Urinary bladder (tissue), 3 donors: ENCODE measurements at regions not wholly inside any gene's neighbourhood (a gene's known extent, or its start where the extent isn't known, plus 50 kb on each side); places are given as distances from the start of the nearest gene placed in this dataset.

Source experiments
- DNase-seq: peaks from one replicate; pipeline ENCODE4 v3.0.0-alpha.2; 2015; ENCODE audit errors: extremely low spot score
- H3K27ac ChIP-seq: one replicate; pipeline ENCODE4 v1.5.1; 2013; ENCODE audit warnings: low read depth, mild to moderate bottlenecking, moderate library complexity
- H3K36me3 ChIP-seq: one replicate; pipeline ENCODE4 v1.6.1; 2013; ENCODE audit warnings: mild to moderate bottlenecking, moderate library complexity; ENCODE audit not compliant: insufficient read depth
- H3K4me1 ChIP-seq: one replicate; pipeline ENCODE4 v1.6.1; 2013; ENCODE audit warnings: mild to moderate bottlenecking, moderate library complexity; ENCODE audit not compliant: insufficient read depth
- H3K4me3 ChIP-seq: one replicate; pipeline ENCODE4 v1.5.1; 2013; ENCODE audit warnings: low read depth, low read length
- WGBS: extraction: QIAGEN DNeasy Blood & Tissue Kit; methylation state at CpG from one replicate; pipeline ENCODE4 v1.1.7; 2013; 5-methylcytosine and 5-hydroxymethylcytosine counted together
- donor health status: healthy with polysubstance abuse.
- donor health status: healthy.

DNA sequence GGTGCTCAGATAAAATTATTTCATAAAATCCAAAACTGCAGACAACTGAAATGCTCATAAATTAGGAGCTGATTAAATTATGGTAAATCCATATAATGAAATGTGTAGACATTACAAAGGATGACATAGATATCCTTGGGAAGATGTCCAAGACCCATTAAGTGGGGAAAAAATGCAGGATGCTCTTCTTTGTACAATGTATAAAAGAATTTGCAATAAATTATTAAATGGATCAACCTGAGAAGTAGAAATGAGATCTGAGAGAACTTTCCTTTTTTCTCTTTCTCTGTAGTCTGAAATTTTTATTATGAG lies 336.4 kb upstream of the E2F7 start:
- Histone ChIP-seq H3K36me3 (no peaks in the 10 kb centered on the region), H3K27ac (no peak overlapping the region), H3K4me1 (no peaks in the 10 kb centered on the region), H3K4me3 (no peak overlapping the region)
- no peak for DNase-seq

- DNase-seq = no peak
- WGBS = 96% methylated on average over 3 of the region's 3 CpGs
- Histone ChIP-seq H3K4me1 (no peaks in the 10 kb centered on the region), H3K36me3 (no peaks in the 10 kb centered on the region), H3K4me3 (no peak overlapping the region), H3K27ac (no peak overlapping the region)
Measured at GRCh38 chr12:77401064-77401769, 335.8 kb upstream of the E2F7 start.

DNA sequence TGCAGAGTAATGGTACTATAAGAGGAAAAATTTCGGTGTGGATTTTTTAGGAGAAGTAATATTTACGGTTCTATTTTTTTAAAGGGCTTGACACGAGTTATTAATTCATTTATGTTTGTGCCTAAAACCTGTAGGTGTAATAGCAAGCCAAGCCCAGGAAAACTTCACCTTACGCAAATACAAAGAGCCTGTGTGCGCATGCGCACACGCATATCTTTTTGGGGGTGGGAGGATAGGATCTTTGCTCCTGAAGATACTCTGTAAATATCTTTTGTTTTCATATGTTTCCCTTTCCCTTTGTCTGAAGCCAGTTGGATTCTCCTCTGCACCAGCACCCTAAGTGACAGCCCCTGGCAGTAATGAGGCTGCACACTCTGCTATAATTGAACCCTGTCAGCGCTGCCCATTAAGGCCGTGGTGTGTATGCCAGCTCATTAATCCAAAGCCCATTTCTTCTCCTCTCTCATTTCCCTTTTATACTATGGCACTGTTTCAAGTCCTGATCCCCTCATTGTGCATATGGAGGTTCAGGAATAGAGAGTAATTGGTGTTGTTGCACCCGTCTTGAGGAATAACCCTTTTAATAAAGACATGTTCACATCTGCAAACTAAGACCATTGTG lies 327.2 kb upstream of the E2F7 start:
- Histone ChIP-seq H3K27ac (no peak overlapping the region), H3K4me1 (no peaks in the 10 kb centered on the region), H3K36me3 (no peaks in the 10 kb centered on the region), H3K4me3 (no peak overlapping the region)
- WGBS = 92% methylated on average over 10 of the region's 10 CpGs
- no peak for DNase-seq

- Histone ChIP-seq H3K36me3 (no peaks in the 10 kb centered on the region), H3K4me3 (no peak overlapping the region), H3K27ac (no peak overlapping the region), H3K4me1 (no peaks in the 10 kb centered on the region)
- no peak for DNase-seq
- 85% methylated on average over 2 of the region's 2 CpGs for WGBS
Measured at GRCh38 chr12:77388445-77389265, 323.3 kb upstream of the E2F7 start.

DNA sequence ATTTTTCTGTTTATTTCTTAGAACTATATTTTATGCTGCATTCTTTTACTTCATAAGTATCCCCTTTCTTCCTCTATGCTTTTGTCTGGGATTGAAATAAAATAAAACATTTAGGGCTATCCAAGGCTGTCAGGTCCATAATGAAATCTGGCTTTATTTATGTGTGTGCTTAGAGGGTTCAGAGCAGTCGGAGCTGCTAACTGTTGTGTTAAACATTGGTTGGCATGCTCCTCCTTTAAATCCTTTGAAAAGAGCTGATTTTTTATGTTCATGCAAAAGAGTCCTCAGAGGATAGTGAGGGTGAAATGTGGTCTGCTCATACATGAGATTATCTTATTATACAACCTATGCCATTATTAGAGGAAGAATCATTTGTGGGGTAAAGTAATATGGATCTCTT lies 322.3 kb upstream of the E2F7 start:
- no peak for DNase-seq
- H3K36me3 ChIP-seq = no peaks in the 10 kb centered on the region
- no peak overlapping the region for H3K27ac ChIP-seq
- H3K4me3 ChIP-seq = no peak overlapping the region
- H3K4me1 ChIP-seq = no peaks in the 10 kb centered on the region
- WGBS = 39% methylated on average over 1 of the region's 1 CpG

DNA sequence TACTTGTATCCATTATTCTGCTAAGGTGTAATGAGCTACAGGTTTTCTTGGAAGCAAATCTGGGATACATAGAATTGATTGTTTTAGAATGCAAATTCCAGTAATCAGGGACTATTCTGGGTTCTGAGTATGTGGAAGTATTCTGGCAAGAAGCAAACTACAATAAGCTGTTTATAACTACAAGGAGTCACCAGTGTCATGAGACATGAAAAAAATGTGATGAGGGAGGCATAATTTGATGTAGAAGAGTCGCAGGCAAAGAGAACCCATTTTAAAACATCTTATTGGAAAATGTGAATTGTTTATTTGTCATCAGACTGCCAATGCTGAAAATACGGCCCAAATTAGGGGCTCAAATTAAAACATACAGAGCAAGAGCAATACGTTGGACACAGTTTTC lies 321.8 kb upstream of the E2F7 start:
- Histone ChIP-seq H3K27ac (no peak overlapping the region), H3K36me3 (no peaks in the 10 kb centered on the region), H3K4me3 (no peak overlapping the region), H3K4me1 (no peaks in the 10 kb centered on the region)
- DNase-seq = no peak
- WGBS = 42% methylated on average over 3 of the region's 3 CpGs

DNA sequence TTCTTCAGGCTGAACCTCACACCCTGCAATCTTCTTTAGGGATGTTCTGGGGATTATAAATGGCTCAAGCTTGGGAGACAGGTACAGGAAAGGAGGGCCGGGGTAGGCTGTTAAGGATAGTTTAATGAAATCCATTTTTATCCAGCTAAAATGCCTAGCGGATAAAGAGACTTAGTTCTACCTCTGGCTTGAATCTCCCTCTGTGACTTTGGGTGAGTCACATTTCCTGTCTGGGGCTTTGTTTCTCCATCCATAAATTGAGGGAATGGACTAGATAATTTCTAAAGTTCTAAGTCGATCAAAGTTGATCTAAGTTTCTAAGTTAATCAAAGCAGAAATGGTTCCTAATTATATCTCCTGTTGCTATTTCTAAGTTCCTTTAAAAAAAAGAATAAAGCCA lies 319.6 kb upstream of the E2F7 start:
- 80% methylated on average over 3 of the region's 3 CpGs for WGBS
- no peak overlapping the region for H3K4me3 ChIP-seq
- no peaks in the 10 kb centered on the region for H3K36me3 ChIP-seq
- H3K4me1 ChIP-seq = no peaks in the 10 kb centered on the region
- H3K27ac ChIP-seq = no peak overlapping the region
- no peak for DNase-seq

DNA sequence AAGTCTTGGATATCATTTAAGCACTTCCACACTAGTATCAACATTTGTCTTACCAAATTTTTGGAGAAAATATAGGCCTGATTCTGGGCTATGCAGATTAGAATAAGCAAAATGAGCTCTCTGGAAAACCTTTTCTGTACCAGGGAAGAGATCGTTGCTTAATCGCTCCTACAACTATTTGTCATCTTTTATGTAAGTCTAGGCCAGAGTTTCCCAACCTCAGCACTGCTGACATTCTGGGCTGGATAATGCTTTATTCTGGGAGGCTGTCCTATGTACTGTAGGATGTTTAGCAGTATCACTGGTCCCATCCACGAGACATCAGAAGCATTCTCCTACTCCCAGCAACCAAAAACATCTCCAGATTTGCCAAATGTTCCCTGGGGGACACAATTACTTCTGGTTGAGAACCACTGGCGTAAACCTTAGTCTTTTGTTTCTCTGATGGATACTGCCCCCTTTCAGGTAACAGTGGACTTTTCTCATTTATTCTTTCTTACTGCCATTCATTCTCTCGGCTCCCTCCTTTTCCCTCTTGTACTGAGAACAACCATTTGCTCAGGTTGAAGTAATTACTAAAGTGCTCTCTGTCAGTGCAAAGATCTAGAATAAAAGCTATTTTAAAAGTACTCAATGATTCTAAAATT lies 316.9 kb upstream of the E2F7 start:
- Histone ChIP-seq H3K4me1 (no peaks in the 10 kb centered on the region), H3K4me3 (no peak overlapping the region), H3K36me3 (no peaks in the 10 kb centered on the region), H3K27ac (no peak overlapping the region)
- no peak for DNase-seq
- WGBS = 96% methylated on average over 5 of the region's 5 CpGs

GRCh38 chr12:77377622-77378021 lies 312.3 kb upstream of the E2F7 start:
- H3K4me3 ChIP-seq = no peak overlapping the region
- 98% methylated on average over 6 of the region's 6 CpGs for WGBS

DNA sequence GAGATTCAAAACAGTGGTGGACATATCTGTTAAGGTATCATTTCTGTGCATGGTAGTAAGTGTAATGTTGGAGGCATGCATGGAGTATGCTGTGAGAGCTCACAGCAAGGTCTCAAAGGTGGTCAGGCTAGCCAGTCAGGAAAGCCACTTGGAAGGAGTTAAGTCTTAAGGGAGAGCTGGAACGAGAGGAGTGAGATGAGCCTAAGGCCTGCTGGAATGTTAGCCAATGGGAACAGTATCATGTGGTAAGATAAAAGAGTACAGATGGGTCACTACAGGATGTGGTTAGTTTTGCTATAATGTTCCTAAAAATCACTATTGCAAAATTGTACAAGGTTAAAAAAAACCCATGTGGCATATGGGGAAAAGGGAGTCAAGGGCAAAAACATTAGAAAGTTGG lies 311.7 kb upstream of the E2F7 start:
- no peak for DNase-seq
- Histone ChIP-seq H3K4me3 (no peak overlapping the region), H3K27ac (no peak overlapping the region), H3K4me1 (no peaks in the 10 kb centered on the region), H3K36me3 (no peaks in the 10 kb centered on the region)
- 47% methylated on average over 1 of the region's 1 CpG for WGBS

More at GRCh38 chr12:77377622-77378021, 312.3 kb upstream of the E2F7 start:
- no peak for DNase-seq
- Histone ChIP-seq H3K36me3 (no peaks in the 10 kb centered on the region), H3K4me1 (no peaks in the 10 kb centered on the region), H3K27ac (no peak overlapping the region)

DNA sequence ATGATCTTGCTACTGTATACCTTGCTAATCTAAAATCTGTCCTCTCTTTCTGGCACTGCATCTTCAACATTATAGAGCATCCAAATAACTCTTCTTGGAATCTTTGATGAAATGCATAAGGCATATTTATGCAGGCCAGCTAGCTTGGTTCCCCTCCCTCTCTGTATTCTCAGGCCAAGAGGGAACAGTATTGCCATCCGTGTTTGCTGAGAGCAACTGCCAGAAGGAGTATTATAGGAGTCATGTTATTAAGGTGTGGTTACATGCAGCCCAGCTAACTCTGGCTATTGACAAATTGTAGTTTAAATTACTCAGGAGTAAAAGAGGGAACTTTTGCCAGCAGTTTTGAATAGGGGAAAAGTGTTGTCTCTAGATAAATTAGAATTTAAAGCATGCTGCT lies 309.3 kb upstream of the E2F7 start:
- H3K4me3 ChIP-seq = no peak overlapping the region
- WGBS = 41% methylated on average over 1 of the region's 1 CpG
- H3K4me1 ChIP-seq = no peaks in the 10 kb centered on the region
- H3K27ac ChIP-seq = no peak overlapping the region
- H3K36me3 ChIP-seq = no peaks in the 10 kb centered on the region
- no peak for DNase-seq

DNA sequence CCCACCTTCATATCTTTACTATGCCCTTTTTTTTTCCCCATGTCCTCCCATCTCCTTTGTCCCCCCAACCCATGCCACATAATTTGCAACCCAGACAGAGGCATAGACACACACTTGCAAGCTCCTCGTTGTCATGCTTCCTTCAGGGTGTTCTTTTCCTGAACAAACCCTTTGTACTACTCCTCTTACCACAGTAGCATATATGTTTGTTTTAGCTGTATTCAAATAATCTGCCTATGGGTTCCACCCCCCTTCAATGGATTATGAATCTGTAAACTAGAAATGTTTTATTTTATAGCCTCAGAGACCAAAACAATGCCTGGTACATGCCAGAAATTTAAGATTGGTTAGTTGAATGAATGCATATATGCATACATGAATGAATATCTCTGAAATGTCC lies 307.1 kb upstream of the E2F7 start:
- no peak for DNase-seq

GRCh38 chr12:77372026-77372425 lies 306.7 kb upstream of the E2F7 start:
- no peak for DNase-seq
- H3K27ac ChIP-seq = no peak overlapping the region
- 97% methylated on average over 2 of the region's 2 CpGs for WGBS

More for the DNA sequence above, 307.1 kb upstream of the E2F7 start:
- Histone ChIP-seq H3K27ac (no peak overlapping the region), H3K36me3 (no peaks in the 10 kb centered on the region), H3K4me3 (no peak overlapping the region), H3K4me1 (no peaks in the 10 kb centered on the region)
- WGBS = 79% methylated on average over 1 of the region's 1 CpG

DNA sequence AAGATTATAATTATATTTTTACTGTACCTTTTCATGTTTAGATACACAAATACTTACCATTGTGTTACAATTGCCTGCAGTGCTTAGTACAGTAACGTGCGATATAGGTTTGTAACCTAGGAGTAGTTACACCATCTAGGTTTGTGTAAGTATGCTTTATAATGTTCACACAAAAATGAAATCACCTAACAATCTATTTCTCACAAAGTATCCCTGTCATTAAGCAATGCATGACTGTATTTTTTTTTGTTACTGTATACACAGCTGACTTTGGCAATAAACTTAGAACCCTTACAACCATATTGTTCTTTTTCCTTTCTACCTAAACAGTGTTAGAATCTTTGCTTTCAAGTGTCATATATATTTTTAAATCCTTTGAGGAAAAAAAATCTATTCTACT lies 303.0 kb upstream of the E2F7 start:
- Histone ChIP-seq H3K36me3 (no peaks in the 10 kb centered on the region), H3K4me1 (no peaks in the 10 kb centered on the region), H3K27ac (no peak overlapping the region), H3K4me3 (no peak overlapping the region)
- DNase-seq = no peak
- over 99% methylated on average over 2 of the region's 2 CpGs for WGBS

More at GRCh38 chr12:77372026-77372425, 306.7 kb upstream of the E2F7 start:
- no peaks in the 10 kb centered on the region for H3K4me1 ChIP-seq
- no peaks in the 10 kb centered on the region for H3K36me3 ChIP-seq
- no peak overlapping the region for H3K4me3 ChIP-seq
